BJ (cell line): ENCODE measurements at regions not wholly inside any gene's neighbourhood (a gene's known extent, or its start where the extent isn't known, plus 50 kb on each side); places are given as distances from the start of the nearest gene placed in this dataset.

Source experiments
- CTCF ChIA-PET: fragments of 350-600 bp; formaldehyde crosslinking; extraction: SDS; loops from one replicate; lab custom pipeline; 2021; ENCODE audit warnings: antibody characterized with exemption, inconsistent platforms; lab: Yijun Ruan, JAX
- POLR2A ChIA-PET: fragments of 300-600 bp; sonication (Branson Sonifier 250); formaldehyde crosslinking; extraction: SDS; loops from one replicate; lab custom pipeline; 2021; ENCODE audit warnings: antibody characterized with exemption; lab: Charles Lee
- DNase-seq: peaks from one replicate; pipeline ENCODE4 v3.0.0-alpha.2; 2011; ENCODE audit warnings: low read depth
- H3K27me3 ChIP-seq: 2 replicates; pipeline ENCODE4 v1.6.0; 2011; ENCODE audit warnings: low read length; ENCODE audit not compliant: control insufficient read depth, insufficient read depth
- H3K36me3 ChIP-seq: 2 replicates; pipeline ENCODE4 v1.5.1; 2011; ENCODE audit warnings: low read length; ENCODE audit not compliant: control insufficient read depth, insufficient read depth
- H3K4me3 ChIP-seq: 2 replicates; pipeline ENCODE4 v1.5.1; 2011; ENCODE audit warnings: low read depth, mild to moderate bottlenecking, control low read depth, low read length
- TF ChIP-seq, protein P1 (sequence below): IDR thresholded peaks from 2 replicates; pipeline ENCODE4 v1.5.1; 2011; ENCODE audit warnings: low read depth, mild to moderate bottlenecking, control low read depth, inconsistent platforms, low read length, moderate library complexity; ENCODE audit not compliant: insufficient read depth

DNA sequence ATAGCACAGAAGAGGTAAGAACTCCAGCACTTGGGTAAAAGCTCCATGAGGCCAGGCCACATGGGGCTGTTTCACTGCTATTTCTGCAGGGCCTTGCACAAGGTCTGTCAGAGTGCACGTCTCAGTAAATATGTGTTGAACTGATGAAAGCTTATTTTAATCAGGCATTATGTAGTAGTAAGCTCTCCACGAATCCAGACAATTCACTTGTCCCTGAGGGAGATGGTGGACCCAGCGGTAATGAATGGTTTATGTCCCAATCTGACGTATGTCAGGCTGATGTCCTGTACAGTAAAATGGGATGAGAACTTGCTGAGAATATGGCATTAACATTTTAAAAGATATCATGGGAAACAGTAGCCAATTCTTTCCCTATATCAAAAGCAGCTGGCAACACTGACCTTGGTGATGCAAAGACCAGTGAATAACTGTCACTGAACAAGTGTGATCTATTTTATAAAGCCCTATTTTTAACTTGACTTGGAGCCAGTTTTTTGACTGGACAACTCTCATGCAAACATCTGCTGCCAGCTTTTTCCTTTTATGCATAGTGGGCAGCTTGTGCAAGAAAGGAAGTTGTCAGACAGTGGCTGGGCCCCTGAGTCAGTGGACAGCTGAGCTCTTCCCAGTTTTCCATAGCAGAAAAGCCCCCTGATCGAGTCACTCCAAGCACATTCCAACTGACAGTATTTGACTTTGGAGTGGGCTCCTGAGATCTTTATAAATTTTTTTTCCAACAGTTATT, 519.8 kb upstream of the MDFIC2 start:
- TF ChIP-seq, protein P1, sequence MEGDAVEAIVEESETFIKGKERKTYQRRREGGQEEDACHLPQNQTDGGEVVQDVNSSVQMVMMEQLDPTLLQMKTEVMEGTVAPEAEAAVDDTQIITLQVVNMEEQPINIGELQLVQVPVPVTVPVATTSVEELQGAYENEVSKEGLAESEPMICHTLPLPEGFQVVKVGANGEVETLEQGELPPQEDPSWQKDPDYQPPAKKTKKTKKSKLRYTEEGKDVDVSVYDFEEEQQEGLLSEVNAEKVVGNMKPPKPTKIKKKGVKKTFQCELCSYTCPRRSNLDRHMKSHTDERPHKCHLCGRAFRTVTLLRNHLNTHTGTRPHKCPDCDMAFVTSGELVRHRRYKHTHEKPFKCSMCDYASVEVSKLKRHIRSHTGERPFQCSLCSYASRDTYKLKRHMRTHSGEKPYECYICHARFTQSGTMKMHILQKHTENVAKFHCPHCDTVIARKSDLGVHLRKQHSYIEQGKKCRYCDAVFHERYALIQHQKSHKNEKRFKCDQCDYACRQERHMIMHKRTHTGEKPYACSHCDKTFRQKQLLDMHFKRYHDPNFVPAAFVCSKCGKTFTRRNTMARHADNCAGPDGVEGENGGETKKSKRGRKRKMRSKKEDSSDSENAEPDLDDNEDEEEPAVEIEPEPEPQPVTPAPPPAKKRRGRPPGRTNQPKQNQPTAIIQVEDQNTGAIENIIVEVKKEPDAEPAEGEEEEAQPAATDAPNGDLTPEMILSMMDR, result no peak
- ChIA-PET POLR2A (interaction anchor here (0.6 to 1.2 kb wide), 3 partner anchors 40 to 294 kb away, joined by 3 to 11 read pairs (median 4); no protein-coding TSS in a partner anchor), CTCF (no interaction called here)
- H3K27me3 ChIP-seq, result no peaks in the 10 kb centered on the region
- peak; percentile 75 for DNase-seq
- no peaks in the 10 kb centered on the region for H3K36me3 ChIP-seq
- H3K4me3 ChIP-seq, result no peak overlapping the region

DNA sequence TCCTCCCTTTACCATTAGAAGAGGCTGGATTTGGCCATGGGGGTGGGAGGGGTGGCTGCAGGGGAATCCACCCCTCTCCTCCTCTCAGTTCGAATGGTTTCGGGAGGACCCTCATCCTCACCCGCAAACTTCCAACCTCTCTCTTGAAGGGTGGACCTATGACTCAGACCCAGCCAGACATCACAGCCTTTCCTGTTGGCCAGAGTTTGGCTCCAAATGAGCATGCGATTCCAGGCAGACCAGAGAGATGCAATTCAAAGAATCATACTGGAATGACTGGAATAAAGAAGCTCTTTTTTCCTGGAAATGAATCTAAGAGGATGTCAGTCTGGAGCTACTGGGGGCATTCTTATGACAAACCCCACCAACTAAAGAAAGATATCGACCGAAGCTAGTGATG, 516.7 kb upstream of the MDFIC2 start:
- Histone ChIP-seq H3K4me3 (no peak overlapping the region), H3K27me3 (no peaks in the 10 kb centered on the region), H3K36me3 (no peaks in the 10 kb centered on the region)
- TF ChIP-seq, protein P1, result no peak
- POLR2A ChIA-PET, result no interaction called here
- CTCF ChIA-PET, result no interaction called here
- DNase-seq, result no peak

DNA sequence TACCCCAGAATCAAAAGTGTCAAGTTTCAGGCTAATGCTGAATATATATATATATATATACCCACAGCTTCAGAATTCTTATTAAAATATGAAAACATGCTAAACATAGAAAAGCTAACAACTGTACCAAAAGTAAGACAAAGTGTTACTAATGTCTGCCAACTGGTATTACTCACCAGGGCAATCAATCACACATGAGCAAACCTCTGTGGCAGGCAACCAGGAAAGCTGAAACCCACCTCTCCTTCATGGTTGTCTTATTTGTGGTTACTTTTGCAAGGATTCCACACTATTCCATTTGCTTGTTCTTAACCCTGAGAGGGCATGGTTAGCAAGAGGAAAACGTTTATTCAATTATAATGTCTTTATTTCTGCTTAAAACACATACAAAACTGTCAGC, 512.3 kb upstream of the MDFIC2 start:
- no peak for DNase-seq
- Histone ChIP-seq H3K36me3 (no peaks in the 10 kb centered on the region), H3K27me3 (no peaks in the 10 kb centered on the region), H3K4me3 (no peak overlapping the region)
- TF ChIP-seq, protein P1, result no peak
- ChIA-PET POLR2A (no interaction called here), CTCF (no interaction called here)

DNA sequence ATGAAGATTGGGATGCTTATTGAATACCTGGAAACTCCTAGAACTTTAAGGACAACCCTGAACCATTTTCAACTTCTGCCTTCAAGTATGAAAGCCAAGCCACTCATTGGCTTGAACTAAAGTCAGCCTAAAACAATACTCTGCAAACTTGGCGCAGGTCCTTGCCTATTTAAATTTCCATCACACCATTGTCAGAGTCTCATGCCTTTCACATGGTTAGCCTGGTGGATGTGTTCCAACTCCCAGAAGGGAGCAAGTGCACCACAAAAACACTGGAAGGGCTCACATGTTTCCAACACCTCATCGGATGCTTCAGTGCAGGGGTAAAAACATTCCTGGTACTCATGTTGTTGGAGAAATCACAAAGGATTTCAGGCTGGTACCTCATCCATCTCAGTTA, 511.6 kb upstream of the MDFIC2 start:
- CTCF ChIA-PET, result no interaction called here
- DNase-seq, result no peak
- no peaks in the 10 kb centered on the region for H3K36me3 ChIP-seq
- H3K4me3 ChIP-seq, result no peak overlapping the region
- H3K27me3 ChIP-seq, result no peaks in the 10 kb centered on the region
- TF ChIP-seq, protein P1, result no peak
- POLR2A ChIA-PET, result no interaction called here

DNA sequence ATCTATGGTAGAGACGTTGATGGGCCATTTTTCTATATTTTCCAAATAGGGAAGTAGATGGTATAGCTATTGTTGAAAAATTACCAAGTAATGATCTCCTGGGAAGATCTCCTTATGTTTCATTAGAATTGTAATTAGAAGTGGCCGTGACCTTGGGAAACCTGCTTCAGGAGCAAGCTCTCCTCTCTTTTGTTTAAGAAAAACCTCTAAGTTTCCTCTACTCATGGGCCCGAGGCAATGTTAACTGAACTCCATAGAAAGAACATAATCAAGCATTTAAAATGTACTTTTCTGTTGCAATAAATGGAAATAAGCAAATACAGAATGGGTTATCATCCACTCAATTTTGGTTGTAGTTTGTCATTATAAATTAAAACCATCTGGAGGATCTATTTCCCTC, 511.2 kb upstream of the MDFIC2 start:
- TF ChIP-seq, protein P1, result no peak
- POLR2A ChIA-PET, result no interaction called here
- Histone ChIP-seq H3K4me3 (no peak overlapping the region), H3K36me3 (no peaks in the 10 kb centered on the region), H3K27me3 (no peaks in the 10 kb centered on the region)
- no peak for DNase-seq
- CTCF ChIA-PET, result no interaction called here
